Lower leg skin (tissue), 4 donors: ENCODE measurements at regions not wholly inside any gene's neighbourhood (a gene's known extent, or its start where the extent isn't known, plus 50 kb on each side); places are given as distances from the start of the nearest gene placed in this dataset.

Experiments
- DNase-seq, 2 donors: peaks; one replicate each; pipeline ENCODE4 v3.0.0-alpha.2; 2019; ENCODE audit warnings: low spot score in 2 of 2
- H3K4me3 ChIP-seq: fragments of 200-600 bp; sonication (generic); 2 replicates; pipeline ENCODE4 v1.5.1; 2017; ENCODE audit warnings: mild to moderate bottlenecking, low read depth; ENCODE audit not compliant: poor library complexity, severe bottlenecking
- POLR2A ChIP-seq, 2 donors: fragments of 450-650 bp; IDR thresholded peaks; one replicate each; pipeline ENCODE4 v1.6.1; 2016 to 2017; ENCODE audit warnings: antibody characterized with exemption in 2 of 2, mild to moderate bottlenecking in 1 of 2, moderate library complexity in 1 of 2
- WGBS, 2 donors: methylation state at CpG; one replicate each; pipeline ENCODE4 v1.1.5; 2018; 5-methylcytosine and 5-hydroxymethylcytosine counted together
- intact Hi-C: fragments of 100-400 bp; cut with DNase I; formaldehyde crosslinking; loops from one replicate; pipeline ENCODE4 v1.15.0; 2023; ENCODE audit warnings: low total_unique reads
- TF ChIP-seq, protein P1 (sequence below), 3 donors: fragments of 450-650 bp; IDR thresholded peaks; one replicate each; pipeline ENCODE4 v1.5.1; 2016; ENCODE audit warnings: antibody characterized with exemption in 3 of 3, mild to moderate bottlenecking in 3 of 3, moderate library complexity in 2 of 3

DNA sequence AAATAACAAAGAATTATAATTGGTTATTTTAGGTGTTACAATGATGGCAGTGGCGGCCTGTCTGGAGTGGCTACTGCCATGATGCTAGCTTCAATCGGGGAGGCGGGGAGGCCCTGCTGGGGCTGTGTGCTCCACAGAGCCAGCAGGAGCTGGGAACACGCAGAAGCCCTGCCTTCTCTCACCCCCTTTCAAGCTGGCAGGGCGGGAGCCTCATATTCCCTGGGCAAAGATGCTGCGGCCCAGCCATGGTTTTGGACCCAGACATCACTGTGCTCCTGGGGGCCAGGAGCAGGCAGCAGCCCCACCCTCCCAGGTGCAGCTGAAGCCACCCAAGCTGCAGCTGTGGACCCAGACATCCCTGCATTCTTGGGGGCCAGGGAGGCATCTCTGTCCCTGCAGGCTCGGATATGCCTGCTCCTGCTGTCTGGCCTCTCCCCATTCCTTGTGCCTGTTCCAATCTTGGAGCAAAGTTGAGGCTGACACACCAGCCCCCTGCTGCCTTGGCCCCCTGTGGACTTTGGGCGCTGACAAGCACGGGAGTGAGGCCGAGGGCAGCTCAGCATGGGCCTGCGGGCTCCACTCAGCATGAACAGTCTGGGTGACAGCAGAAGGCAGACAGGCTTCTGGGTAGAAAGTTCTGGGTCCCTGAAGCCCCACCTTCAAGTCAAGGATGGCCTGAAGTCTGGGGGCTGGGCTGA is 263.1 kb upstream of the HTR2A start:
- TF ChIP-seq POLR2A (IDR thresholded peaks at IDR 0.05): no peak
- TF ChIP-seq, protein P1, sequence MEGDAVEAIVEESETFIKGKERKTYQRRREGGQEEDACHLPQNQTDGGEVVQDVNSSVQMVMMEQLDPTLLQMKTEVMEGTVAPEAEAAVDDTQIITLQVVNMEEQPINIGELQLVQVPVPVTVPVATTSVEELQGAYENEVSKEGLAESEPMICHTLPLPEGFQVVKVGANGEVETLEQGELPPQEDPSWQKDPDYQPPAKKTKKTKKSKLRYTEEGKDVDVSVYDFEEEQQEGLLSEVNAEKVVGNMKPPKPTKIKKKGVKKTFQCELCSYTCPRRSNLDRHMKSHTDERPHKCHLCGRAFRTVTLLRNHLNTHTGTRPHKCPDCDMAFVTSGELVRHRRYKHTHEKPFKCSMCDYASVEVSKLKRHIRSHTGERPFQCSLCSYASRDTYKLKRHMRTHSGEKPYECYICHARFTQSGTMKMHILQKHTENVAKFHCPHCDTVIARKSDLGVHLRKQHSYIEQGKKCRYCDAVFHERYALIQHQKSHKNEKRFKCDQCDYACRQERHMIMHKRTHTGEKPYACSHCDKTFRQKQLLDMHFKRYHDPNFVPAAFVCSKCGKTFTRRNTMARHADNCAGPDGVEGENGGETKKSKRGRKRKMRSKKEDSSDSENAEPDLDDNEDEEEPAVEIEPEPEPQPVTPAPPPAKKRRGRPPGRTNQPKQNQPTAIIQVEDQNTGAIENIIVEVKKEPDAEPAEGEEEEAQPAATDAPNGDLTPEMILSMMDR (IDR thresholded peaks at IDR 0.05): no peak
- H3K4me3 ChIP-seq: no peak overlapping the region
- 89 to 93% methylated on average over 10 of the region's 11 CpGs for WGBS, 2 donors
- no peak for DNase-seq
- intact Hi-C loops: no loop called here

DNA sequence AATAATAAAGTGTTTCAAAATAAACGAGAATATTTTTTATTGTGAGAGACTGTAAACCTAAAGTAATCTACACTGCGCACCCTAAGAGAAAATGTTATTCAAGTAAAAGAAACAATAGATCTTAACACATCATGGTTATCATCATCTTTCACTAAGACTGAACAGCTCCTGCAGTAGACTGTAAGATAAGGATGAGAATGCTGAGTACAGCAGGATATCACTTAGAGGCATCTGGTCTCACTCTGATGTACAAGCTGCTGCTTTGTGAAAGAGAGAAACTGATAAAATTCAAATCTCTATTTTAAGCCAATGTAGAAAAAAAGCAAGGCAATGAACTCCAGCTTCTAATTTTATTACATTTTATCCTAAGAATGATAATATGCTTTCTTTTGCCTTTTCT is 261.7 kb upstream of the HTR2A start:
- TF ChIP-seq, protein P1 (IDR thresholded peaks at IDR 0.05): no peak
- no peak for TF ChIP-seq POLR2A (IDR thresholded peaks at IDR 0.05)
- DNase-seq: no peak
- no peak overlapping the region for H3K4me3 ChIP-seq
- intact Hi-C loops: no loop called here
- 76 to 83% methylated on average over 2 of the region's 2 CpGs for WGBS, 2 donors

DNA sequence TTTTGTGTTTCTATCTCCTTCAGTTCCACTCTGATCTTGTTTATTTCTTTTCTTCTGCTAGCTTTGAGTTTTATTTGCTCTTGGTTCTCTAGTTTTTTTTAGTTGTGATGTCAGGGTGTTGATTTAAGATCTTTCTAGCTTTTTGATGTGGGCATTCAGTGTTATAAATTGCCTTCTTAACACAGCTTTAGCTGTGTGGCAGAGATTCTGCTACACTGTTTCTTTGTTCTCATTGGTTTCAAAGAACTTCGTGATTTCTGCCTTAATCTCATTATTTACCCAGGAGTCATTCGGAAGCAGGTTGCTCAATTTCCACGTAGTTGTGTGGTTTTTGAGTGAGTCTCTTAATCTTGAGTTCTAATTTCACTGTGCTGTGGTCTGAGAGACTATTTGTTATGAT is 251.7 kb upstream of the HTR2A start:
- intact Hi-C loops: no loop called here
- TF ChIP-seq, protein P1 (IDR thresholded peaks at IDR 0.05): no peak
- no peak for TF ChIP-seq POLR2A (IDR thresholded peaks at IDR 0.05)
- no peak for DNase-seq
- 45 to 57% methylated on average over 3 of the region's 3 CpGs for WGBS, 2 donors
- H3K4me3 ChIP-seq: no peak overlapping the region

DNA sequence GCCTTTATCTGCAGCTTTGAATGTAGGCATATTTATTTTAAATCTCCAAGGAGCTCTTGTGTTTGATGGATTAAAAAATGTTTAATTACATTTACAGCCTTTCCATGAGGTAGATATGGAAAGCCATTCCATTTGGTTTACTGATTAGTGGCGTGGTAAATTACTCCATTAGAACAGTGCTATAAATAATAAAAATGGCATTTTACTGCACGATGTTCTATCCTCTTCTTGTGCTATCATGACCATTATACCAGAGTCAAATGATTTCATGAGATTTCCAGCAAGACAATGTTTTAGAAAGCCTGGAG is 250.9 kb upstream of the HTR2A start:
- no peak for DNase-seq
- intact Hi-C loops: no loop called here
- no peak overlapping the region for H3K4me3 ChIP-seq
- TF ChIP-seq, protein P1 (IDR thresholded peaks at IDR 0.05): no peak
- TF ChIP-seq POLR2A (IDR thresholded peaks at IDR 0.05): no peak
- WGBS, 2 donors: 52 to 67% methylated on average over 2 of the region's 2 CpGs

DNA sequence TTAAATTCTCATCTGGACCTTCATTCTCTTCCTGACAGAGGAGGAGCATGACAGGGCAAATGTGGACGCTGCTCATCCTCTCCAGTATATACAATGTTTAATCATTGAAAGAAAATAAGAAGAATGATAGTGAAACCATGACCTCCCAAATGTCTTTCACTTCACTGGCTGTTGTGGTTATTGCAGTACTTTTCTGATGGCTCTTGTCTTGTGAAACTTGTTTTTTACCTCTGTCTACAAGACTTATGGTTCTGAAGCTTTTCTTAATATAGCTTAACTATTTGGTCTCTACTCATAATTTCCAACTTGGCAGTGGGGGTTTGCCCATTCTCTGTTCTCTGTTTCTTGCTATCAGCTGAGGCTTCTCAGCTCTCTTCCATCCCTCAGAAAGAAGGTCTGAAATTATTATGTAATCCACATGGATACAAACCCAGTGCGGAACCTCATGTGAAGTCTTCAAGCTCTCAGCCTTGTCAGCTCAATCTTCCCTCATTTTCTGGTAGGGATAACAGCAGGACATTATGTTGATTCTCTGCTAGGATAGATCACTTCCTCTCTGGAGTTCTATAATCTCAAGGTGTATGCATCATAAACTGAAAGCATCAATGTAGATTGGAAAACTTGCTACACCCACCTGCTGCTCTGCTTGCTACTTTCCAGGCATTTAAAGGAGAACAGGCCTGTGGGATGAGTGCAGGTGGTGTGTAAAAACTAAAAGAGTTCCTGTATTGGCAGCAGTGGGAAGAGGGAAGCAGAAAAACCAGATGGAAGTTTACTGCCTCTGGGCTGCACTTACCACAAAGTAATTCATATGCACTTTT is 250.3 kb upstream of the HTR2A start:
- TF ChIP-seq POLR2A (IDR thresholded peaks at IDR 0.05): no peak
- TF ChIP-seq, protein P1 (IDR thresholded peaks at IDR 0.05): no peak
- no peak for DNase-seq
- intact Hi-C loops: no loop called here
- H3K4me3 ChIP-seq: no peak overlapping the region
- 91 to 97% methylated on average over 2 of the region's 2 CpGs for WGBS, 2 donors
